ENCODE measurements at regions not wholly inside any gene's neighbourhood (a gene's known extent, or its start where the extent isn't known, plus 50 kb on each side); places are given as distances from the start of the nearest gene placed in this dataset.

- FAIRE-seq (no peak), ATAC-seq (no peak), DNase-seq (ENCODE audit: low spot score) (no peak)
- in situ Hi-C loops (cut with HindIII; ENCODE audit: extremely low pct_ligation_motif_present, low pct_unique_long_range_greater_than_20kb), result no loop called here
- no peaks in the 10 kb centered on the region for H3K9me3 ChIP-seq (ENCODE audit: low read length)
- no peaks in the 10 kb centered on the region for H4K20me1 ChIP-seq (ENCODE audit: insufficient read depth, low read length)
- H3K36me3 ChIP-seq (replicated peaks in 1 of 2; ENCODE audit: control insufficient read depth in 1 of 2, insufficient read depth in 2 of 2, low read length in 2 of 2), result no peaks in the 10 kb centered on the region
- H2AFZ ChIP-seq (ENCODE audit: low read length), result no peak overlapping the region
- no peak overlapping the region for H3K4me2 ChIP-seq (ENCODE audit: low read depth, low read length)
- no TSS peak for BruUV-seq (replicated peaks)
- ChIA-PET POLR2A (no interaction called here), CTCF (ENCODE audit: low intra/inter-chr PET ratio, low total read pairs) (no interaction called here)
- WGBS (ENCODE audit: low lambda C conversion rate), result 8% methylated on average over 2 of the region's 2 CpGs
- no peak overlapping the region for H3K4me3 ChIP-seq (replicated peaks in 1 of 3; ENCODE audit: insufficient read depth in 1 of 3, low read depth in 2 of 3, low read length in 3 of 3)
- intact Hi-C loops (cut with micrococcal nuclease; ENCODE audit: unreplicated experiment), result no loop called here
- no peak overlapping the region for H3K27ac ChIP-seq (ENCODE audit: extremely low read length, insufficient read depth, low read length)
- no peaks in the 10 kb centered on the region for H3K79me2 ChIP-seq (ENCODE audit: insufficient read depth, low read length)
- TF ChIP-seq TAF1 (CRISPR knock-in tag; IDR thresholded peaks at IDR 0.05) (no peak), SNRNP70 (IDR thresholded peaks at IDR 0.05; ENCODE audit: low read depth, low read length) (no peak), ZNF879 (CRISPR knock-in tag; IDR thresholded peaks at IDR 0.05) (no peak), ATF3 (CRISPR knock-in tag; IDR thresholded peaks at IDR 0.05) (no peak), ZNF704 (CRISPR knock-in tag; IDR thresholded peaks at IDR 0.05; ENCODE audit: borderline replicate concordance) (no peak), NONO (IDR thresholded peaks at IDR 0.05) (no peak), NONO (CRISPR knock-in tag; conservative IDR thresholded peaks at IDR 0.05) (no peak), ZNF234 (CRISPR knock-in tag; conservative IDR thresholded peaks at IDR 0.05) (no peak), ZBTB44 (CRISPR knock-in tag; IDR thresholded peaks at IDR 0.05) (no peak), FUBP1 (CRISPR knock-in tag; IDR thresholded peaks at IDR 0.05; ENCODE audit: borderline replicate concordance) (no peak)
- no peak overlapping the region for H3K9ac ChIP-seq (ENCODE audit: insufficient read depth, low read depth, low read length)
- no peaks in the 10 kb centered on the region for H3K4me1 ChIP-seq (ENCODE audit: insufficient read depth, low read length)
- no peaks in the 10 kb centered on the region for H3K27me3 ChIP-seq (ENCODE audit: control insufficient read depth in 1 of 2, insufficient read depth in 2 of 2, low read length in 2 of 2)
Measured at GRCh38 chr6:78594668-78595066, 272.7 kb upstream of the IRAK1BP1 start.
